Tibial nerve (tissue), 4 donors: ENCODE measurements at regions not wholly inside any gene's neighbourhood (a gene's known extent, or its start where the extent isn't known, plus 50 kb on each side); places are given as distances from the start of the nearest gene placed in this dataset.

Experiments used
- EP300 ChIP-seq, 2 donors: sonication (generic); formaldehyde crosslinking; IDR thresholded peaks; one replicate each; pipeline ENCODE4 v1.6.1; 2017; ENCODE audit warnings: antibody characterized with exemption in 2 of 2, mild to moderate bottlenecking in 1 of 2
- POLR2A ChIP-seq, 2 donors: fragments of 450-650 bp; IDR thresholded peaks; one replicate each; pipeline ENCODE4 v1.6.1; 2017; ENCODE audit warnings: antibody characterized with exemption in 2 of 2, mild to moderate bottlenecking in 2 of 2, moderate library complexity in 2 of 2
- TF ChIP-seq, protein P1 (sequence below), 5 experiments: fragments of 200-600 bp in 3 of 5; fragments of 450-650 bp in 2 of 5; sonication (generic) in 3 of 5; IDR thresholded peaks; one replicate each; pipeline ENCODE4 v1.5.1; 2016 to 2019; ENCODE audit warnings: antibody characterized with exemption in 5 of 5, mild to moderate bottlenecking in 3 of 5, moderate library complexity in 2 of 5

DNA sequence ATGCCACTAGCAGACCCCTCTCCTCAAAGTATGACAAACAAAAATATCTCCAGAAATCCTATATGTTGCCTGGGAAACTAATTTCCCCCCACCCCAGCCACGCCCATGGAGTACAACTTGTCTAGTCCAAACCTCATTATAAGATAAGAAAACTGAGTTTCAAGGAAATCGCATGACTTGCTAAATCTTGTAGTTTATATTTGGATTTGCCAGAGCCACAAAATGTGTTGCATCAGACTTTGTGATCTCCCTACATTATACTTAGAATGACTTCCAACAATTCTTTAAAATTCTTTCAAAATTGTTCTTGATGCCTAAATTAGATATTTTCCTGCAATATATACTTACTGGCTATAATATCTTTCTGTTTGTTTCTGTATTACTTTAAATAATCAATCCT, 1034.4 kb downstream of the IGSF11 start:
- TF ChIP-seq, protein P1, sequence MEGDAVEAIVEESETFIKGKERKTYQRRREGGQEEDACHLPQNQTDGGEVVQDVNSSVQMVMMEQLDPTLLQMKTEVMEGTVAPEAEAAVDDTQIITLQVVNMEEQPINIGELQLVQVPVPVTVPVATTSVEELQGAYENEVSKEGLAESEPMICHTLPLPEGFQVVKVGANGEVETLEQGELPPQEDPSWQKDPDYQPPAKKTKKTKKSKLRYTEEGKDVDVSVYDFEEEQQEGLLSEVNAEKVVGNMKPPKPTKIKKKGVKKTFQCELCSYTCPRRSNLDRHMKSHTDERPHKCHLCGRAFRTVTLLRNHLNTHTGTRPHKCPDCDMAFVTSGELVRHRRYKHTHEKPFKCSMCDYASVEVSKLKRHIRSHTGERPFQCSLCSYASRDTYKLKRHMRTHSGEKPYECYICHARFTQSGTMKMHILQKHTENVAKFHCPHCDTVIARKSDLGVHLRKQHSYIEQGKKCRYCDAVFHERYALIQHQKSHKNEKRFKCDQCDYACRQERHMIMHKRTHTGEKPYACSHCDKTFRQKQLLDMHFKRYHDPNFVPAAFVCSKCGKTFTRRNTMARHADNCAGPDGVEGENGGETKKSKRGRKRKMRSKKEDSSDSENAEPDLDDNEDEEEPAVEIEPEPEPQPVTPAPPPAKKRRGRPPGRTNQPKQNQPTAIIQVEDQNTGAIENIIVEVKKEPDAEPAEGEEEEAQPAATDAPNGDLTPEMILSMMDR (IDR thresholded peaks at IDR 0.05), result no peak
- TF ChIP-seq POLR2A (IDR thresholded peaks at IDR 0.05), result no peak
- TF ChIP-seq EP300 (IDR thresholded peaks at IDR 0.05), result no peak
